ENCODE measurements at regions not wholly inside any gene's neighbourhood (a gene's known extent, or its start where the extent isn't known, plus 50 kb on each side); places are given as distances from the start of the nearest gene placed in this dataset.

- Histone ChIP-seq H3K27me3 (ENCODE audit: control insufficient read depth, extremely low read depth, insufficient read depth, low read length) (no peaks in the 10 kb centered on the region), H2AFZ (ENCODE audit: control insufficient read depth, low read length) (no peak overlapping the region), H3K4me1 (ENCODE audit: control insufficient read depth, extremely low read depth, insufficient read depth, low read length) (no peaks in the 10 kb centered on the region), H3K9me3 (ENCODE audit: control insufficient read depth, low read depth, low read length) (peaks cover 5% of the 10 kb centered on the region), H4K20me1 (ENCODE audit: control insufficient read depth, extremely low read depth, insufficient read depth, low read length) (no peaks in the 10 kb centered on the region), H3K79me2 (ENCODE audit: control insufficient read depth, insufficient read depth, low read length) (no peaks in the 10 kb centered on the region), H3K9me1 (ENCODE audit: control insufficient read depth, extremely low read depth, insufficient read depth, low read length) (no peaks in the 10 kb centered on the region), H3K4me2 (ENCODE audit: control insufficient read depth, extremely low read depth, insufficient read depth, low read depth, low read length) (no peak overlapping the region), H3K9ac (ENCODE audit: control insufficient read depth, extremely low read depth, insufficient read depth, low read length) (no peak overlapping the region), H3K4me3 (ENCODE audit: control insufficient read depth in 2 of 3, extremely low read depth in 1 of 3, insufficient read depth in 2 of 3, low read depth in 1 of 3, low read length in 3 of 3) (no peak overlapping the region), H3K27ac (ENCODE audit: control insufficient read depth, insufficient read depth, low read length) (no peak overlapping the region), H3K36me3 (ENCODE audit: control insufficient read depth in 2 of 2, extremely low read depth in 1 of 2, insufficient read depth in 2 of 2, low read length in 2 of 2) (no peaks in the 10 kb centered on the region)
- DNase-seq (ENCODE audit: low read depth, low spot score) (no peak), FAIRE-seq (no peak)
- dilution Hi-C loops (cut with MboI; ENCODE audit: extremely low pct_ligation_motif_present, low sequenced_read_pairs): no loop called here
- TF ChIP-seq EZH2 (IDR thresholded peaks at IDR 0.05; ENCODE audit: low read length): no peak
- TF ChIP-seq, protein P1, sequence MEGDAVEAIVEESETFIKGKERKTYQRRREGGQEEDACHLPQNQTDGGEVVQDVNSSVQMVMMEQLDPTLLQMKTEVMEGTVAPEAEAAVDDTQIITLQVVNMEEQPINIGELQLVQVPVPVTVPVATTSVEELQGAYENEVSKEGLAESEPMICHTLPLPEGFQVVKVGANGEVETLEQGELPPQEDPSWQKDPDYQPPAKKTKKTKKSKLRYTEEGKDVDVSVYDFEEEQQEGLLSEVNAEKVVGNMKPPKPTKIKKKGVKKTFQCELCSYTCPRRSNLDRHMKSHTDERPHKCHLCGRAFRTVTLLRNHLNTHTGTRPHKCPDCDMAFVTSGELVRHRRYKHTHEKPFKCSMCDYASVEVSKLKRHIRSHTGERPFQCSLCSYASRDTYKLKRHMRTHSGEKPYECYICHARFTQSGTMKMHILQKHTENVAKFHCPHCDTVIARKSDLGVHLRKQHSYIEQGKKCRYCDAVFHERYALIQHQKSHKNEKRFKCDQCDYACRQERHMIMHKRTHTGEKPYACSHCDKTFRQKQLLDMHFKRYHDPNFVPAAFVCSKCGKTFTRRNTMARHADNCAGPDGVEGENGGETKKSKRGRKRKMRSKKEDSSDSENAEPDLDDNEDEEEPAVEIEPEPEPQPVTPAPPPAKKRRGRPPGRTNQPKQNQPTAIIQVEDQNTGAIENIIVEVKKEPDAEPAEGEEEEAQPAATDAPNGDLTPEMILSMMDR (optimal IDR thresholded peaks at IDR 0.05 in 1 of 3, IDR thresholded peaks at IDR 0.05 in 1 of 3, conservative IDR thresholded peaks at IDR 0.05 in 1 of 3; ENCODE audit: extremely low read depth in 1 of 3, insufficient read depth in 2 of 3, low read length in 3 of 3): no peak
Measured at GRCh38 chr18:78072375-78072774, 822.7 kb downstream of the GALR1 start.

DNA sequence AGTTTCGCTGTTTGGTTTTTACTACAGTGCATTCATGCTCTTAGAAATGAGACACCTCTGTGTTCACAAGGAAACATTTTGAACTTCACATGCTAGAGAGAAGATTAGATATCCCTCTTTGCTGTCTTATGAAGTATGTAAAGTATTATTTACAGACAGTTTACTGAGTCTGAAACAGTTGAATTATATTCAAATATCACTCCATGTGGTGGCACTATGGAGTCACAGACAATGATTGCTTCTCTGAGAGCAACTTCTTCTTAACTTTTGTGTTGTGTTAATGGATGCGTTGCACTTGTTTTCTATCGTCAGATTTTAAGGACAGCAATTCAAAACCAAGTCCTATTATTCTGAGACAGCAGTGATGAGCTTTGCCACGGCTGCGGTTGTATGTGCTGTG, 823.6 kb downstream of the GALR1 start:
- dilution Hi-C loops (cut with MboI; ENCODE audit: extremely low pct_ligation_motif_present, low sequenced_read_pairs): no loop called here
- DNase-seq (ENCODE audit: low read depth, low spot score): no peak
- FAIRE-seq: no peak

More for the DNA sequence above, 823.6 kb downstream of the GALR1 start:
- Histone ChIP-seq H2AFZ (ENCODE audit: control insufficient read depth, low read length) (no peak overlapping the region), H4K20me1 (ENCODE audit: control insufficient read depth, extremely low read depth, insufficient read depth, low read length) (no peaks in the 10 kb centered on the region), H3K27ac (ENCODE audit: control insufficient read depth, insufficient read depth, low read length) (no peak overlapping the region), H3K9me3 (ENCODE audit: control insufficient read depth, low read depth, low read length) (peaks cover 7% of the 10 kb centered on the region), H3K4me3 (ENCODE audit: control insufficient read depth in 2 of 3, extremely low read depth in 1 of 3, insufficient read depth in 2 of 3, low read depth in 1 of 3, low read length in 3 of 3) (no peak overlapping the region), H3K4me1 (ENCODE audit: control insufficient read depth, extremely low read depth, insufficient read depth, low read length) (no peaks in the 10 kb centered on the region), H3K79me2 (ENCODE audit: control insufficient read depth, insufficient read depth, low read length) (no peaks in the 10 kb centered on the region), H3K9ac (ENCODE audit: control insufficient read depth, extremely low read depth, insufficient read depth, low read length) (no peak overlapping the region), H3K9me1 (ENCODE audit: control insufficient read depth, extremely low read depth, insufficient read depth, low read length) (no peaks in the 10 kb centered on the region), H3K36me3 (ENCODE audit: control insufficient read depth in 2 of 2, extremely low read depth in 1 of 2, insufficient read depth in 2 of 2, low read length in 2 of 2) (no peaks in the 10 kb centered on the region), H3K4me2 (ENCODE audit: control insufficient read depth, extremely low read depth, insufficient read depth, low read depth, low read length) (no peak overlapping the region), H3K27me3 (ENCODE audit: control insufficient read depth, extremely low read depth, insufficient read depth, low read length) (no peaks in the 10 kb centered on the region)
- TF ChIP-seq EZH2 (IDR thresholded peaks at IDR 0.05; ENCODE audit: low read length): no peak
- TF ChIP-seq, protein P1 (optimal IDR thresholded peaks at IDR 0.05 in 1 of 3, IDR thresholded peaks at IDR 0.05 in 1 of 3, conservative IDR thresholded peaks at IDR 0.05 in 1 of 3; ENCODE audit: extremely low read depth in 1 of 3, insufficient read depth in 2 of 3, low read length in 3 of 3): no peak

All from keratinocyte (primary cell).